H9 (cell line): ENCODE measurements at regions not wholly inside any gene's neighbourhood (a gene's known extent, or its start where the extent isn't known, plus 50 kb on each side); places are given as distances from the start of the nearest gene placed in this dataset.

Experiments
- DNase-seq: peaks from one replicate; pipeline ENCODE4 v3.0.0-alpha.2; 2017
- H2AFZ ChIP-seq: one replicate; pipeline ENCODE4 v1.6.1; 2013; ENCODE audit warnings: mild to moderate bottlenecking, low read length, control low read depth, moderate library complexity
- H2AK5ac ChIP-seq: 2 replicates; pipeline ENCODE4 v1.6.1; 2013; ENCODE audit warnings: low read length, control low read depth, mixed read lengths; ENCODE audit not compliant: insufficient read length
- H2BK120ac ChIP-seq: one replicate; pipeline ENCODE4 v1.6.1; 2013; ENCODE audit warnings: low read depth, mild to moderate bottlenecking, low read length, control low read depth, inconsistent platforms; ENCODE audit not compliant: poor library complexity, severe bottlenecking
- H2BK12ac ChIP-seq: 2 replicates; pipeline ENCODE4 v1.6.1; 2013; ENCODE audit warnings: low read length, control low read depth, mixed read lengths, low read depth; ENCODE audit not compliant: insufficient read length
- H2BK15ac ChIP-seq: 2 replicates; pipeline ENCODE4 v1.6.1; 2013; ENCODE audit warnings: low read depth, low read length, control low read depth
- H2BK20ac ChIP-seq: one replicate; pipeline ENCODE4 v1.6.1; 2013; ENCODE audit warnings: low read depth, mild to moderate bottlenecking, low read length, control low read depth, inconsistent platforms; ENCODE audit not compliant: poor library complexity, severe bottlenecking
- H2BK5ac ChIP-seq: 2 replicates; pipeline ENCODE4 v1.6.1; 2013; ENCODE audit warnings: low read length, control low read depth, mixed read lengths; ENCODE audit not compliant: insufficient read length
- H3K14ac ChIP-seq: 2 replicates; pipeline ENCODE4 v1.6.1; 2013; ENCODE audit warnings: low read length, control low read depth; ENCODE audit not compliant: insufficient read depth
- H3K18ac ChIP-seq: 2 replicates; pipeline ENCODE4 v1.6.1; 2013; ENCODE audit warnings: low read depth, mild to moderate bottlenecking, mixed read lengths, low read length, control low read depth; ENCODE audit not compliant: insufficient read length
- H3K23ac ChIP-seq: 2 replicates; pipeline ENCODE4 v1.6.1; 2013; ENCODE audit warnings: low read length, control low read depth, mixed read lengths, low read depth; ENCODE audit not compliant: insufficient read length
- H3K23me2 ChIP-seq: 2 replicates; pipeline ENCODE4 v1.6.1; 2013; ENCODE audit warnings: low read depth, mild to moderate bottlenecking, mixed read lengths, low read length, control low read depth; ENCODE audit not compliant: insufficient read length, poor library complexity, severe bottlenecking
- H3K27ac ChIP-seq: 2 replicates; pipeline ENCODE4 v1.5.1; 2013; ENCODE audit warnings: low read length, control low read depth, mixed read lengths, low read depth; ENCODE audit not compliant: insufficient read length
- H3K27me3 ChIP-seq: 2 replicates; pipeline ENCODE4 v1.6.1; 2013; ENCODE audit warnings: low read length, control low read depth, inconsistent platforms; ENCODE audit not compliant: insufficient read depth
- H3K4ac ChIP-seq: 2 replicates; pipeline ENCODE4 v1.6.1; 2013; ENCODE audit warnings: low read depth, mild to moderate bottlenecking, control low read depth, inconsistent platforms, low read length, moderate library complexity
- H3K4me1 ChIP-seq: 2 replicates; pipeline ENCODE4 v1.6.1; 2013; ENCODE audit warnings: low read length, control low read depth, inconsistent platforms; ENCODE audit not compliant: insufficient read depth
- H3K4me2 ChIP-seq: 2 replicates; pipeline ENCODE4 v1.6.1; 2013; ENCODE audit warnings: low read length, control low read depth, mixed read lengths; ENCODE audit not compliant: insufficient read length, insufficient read depth
- H3K56ac ChIP-seq: 2 replicates; pipeline ENCODE4 v1.6.1; 2013; ENCODE audit warnings: low read depth, mild to moderate bottlenecking, mixed read lengths, low read length, control low read depth; ENCODE audit not compliant: insufficient read length
- H3K79me1 ChIP-seq: 2 replicates; pipeline ENCODE4 v1.6.1; 2013; ENCODE audit warnings: low read depth, mild to moderate bottlenecking, moderate library complexity, low read length, control low read depth, inconsistent platforms; ENCODE audit not compliant: insufficient read depth, poor library complexity, severe bottlenecking
- H3K79me2 ChIP-seq: 2 replicates; pipeline ENCODE4 v1.6.1; 2013; ENCODE audit warnings: low read length, control low read depth, inconsistent platforms; ENCODE audit not compliant: insufficient read depth
- H3K9ac ChIP-seq: 2 replicates; pipeline ENCODE4 v1.6.1; 2013; ENCODE audit warnings: low read length, control low read depth, mixed read lengths; ENCODE audit not compliant: insufficient read length; ENCODE audit errors: extremely low read depth
- H3K9me3 ChIP-seq: one replicate; pipeline ENCODE4 v1.6.1; 2013; ENCODE audit warnings: low read depth, low read length, inconsistent platforms; ENCODE audit not compliant: control insufficient read depth
- H3T11ph ChIP-seq: one replicate; pipeline ENCODE4 v1.6.1; 2013; ENCODE audit warnings: mild to moderate bottlenecking, low read length, control low read depth, inconsistent platforms
- H4K20me1 ChIP-seq: one replicate; pipeline ENCODE4 v1.6.1; 2013; ENCODE audit not compliant: control insufficient read depth, insufficient read length, insufficient read depth
- H4K5ac ChIP-seq: 2 replicates; pipeline ENCODE4 v1.6.1; 2013; ENCODE audit warnings: low read depth, mild to moderate bottlenecking, mixed read lengths, low read length, control low read depth; ENCODE audit not compliant: insufficient read length
- H4K8ac ChIP-seq: replicated peaks from 2 replicates; pipeline ENCODE4 v1.6.1; 2013; ENCODE audit warnings: low read length, control low read depth, mixed read lengths, low read depth; ENCODE audit not compliant: insufficient read length
- H4K91ac ChIP-seq: 2 replicates; pipeline ENCODE4 v1.6.1; 2013; ENCODE audit warnings: low read depth, mild to moderate bottlenecking, moderate library complexity, mixed read lengths, low read length, control low read depth; ENCODE audit not compliant: insufficient read length
- H3K27ac Mint-ChIP-seq, 3 experiments: 2 replicates in 2 of 3; 3 replicates in 1 of 3; pipeline ENCODE4 v1.8.0; 2020 to 2021; ENCODE audit warnings: mixed read lengths in 3 of 3, mild to moderate bottlenecking in 1 of 3, moderate library complexity in 1 of 3
- H3K27me3 Mint-ChIP-seq: 2 replicates; pipeline ENCODE4 v1.8.0; 2021; ENCODE audit warnings: low read depth, mild to moderate bottlenecking, moderate library complexity, mixed read lengths
- H3K36me3 Mint-ChIP-seq, 3 experiments: 2 replicates in 2 of 3; 3 replicates in 1 of 3; pipeline ENCODE4 v1.8.0; 2020 to 2021; ENCODE audit warnings: low read depth in 3 of 3, mixed read lengths in 3 of 3; ENCODE audit not compliant: insufficient read depth in 1 of 3
- H3K4me1 Mint-ChIP-seq, 2 experiments: 2 replicates each; pipeline ENCODE4 v1.8.0; 2020; ENCODE audit warnings: mixed read lengths in 2 of 2
- H3K4me3 Mint-ChIP-seq, 2 experiments: 2 replicates in 1 of 2; 3 replicates in 1 of 2; pipeline ENCODE4 v1.8.0; 2020 to 2021; ENCODE audit warnings: mild to moderate bottlenecking in 2 of 2, mixed read lengths in 2 of 2, moderate library complexity in 1 of 2
- H3K9me3 Mint-ChIP-seq, 2 experiments: 2 replicates in 1 of 2; 3 replicates in 1 of 2; pipeline ENCODE4 v1.8.0; 2020; ENCODE audit warnings: mild to moderate bottlenecking in 2 of 2, mixed read lengths in 2 of 2, moderate library complexity in 1 of 2
- CTCF ChIP-seq: fragments of 200-600 bp; sonication (generic); conservative IDR thresholded peaks from 3 replicates; pipeline ENCODE4 v1.8.0; 2021; ENCODE audit warnings: antibody characterized with exemption, mild to moderate bottlenecking
- WGBS: extraction: QIAGEN DNeasy Blood & Tissue Kit; methylation state at CpG from one replicate; pipeline ENCODE4 v1.1.7; 2013; ENCODE audit warnings: missing lambda C conversion rate, low lambda C conversion rate, mixed read lengths; ENCODE audit not compliant: insufficient read length; ENCODE audit errors: extremely low coverage; 5-methylcytosine and 5-hydroxymethylcytosine counted together

DNA sequence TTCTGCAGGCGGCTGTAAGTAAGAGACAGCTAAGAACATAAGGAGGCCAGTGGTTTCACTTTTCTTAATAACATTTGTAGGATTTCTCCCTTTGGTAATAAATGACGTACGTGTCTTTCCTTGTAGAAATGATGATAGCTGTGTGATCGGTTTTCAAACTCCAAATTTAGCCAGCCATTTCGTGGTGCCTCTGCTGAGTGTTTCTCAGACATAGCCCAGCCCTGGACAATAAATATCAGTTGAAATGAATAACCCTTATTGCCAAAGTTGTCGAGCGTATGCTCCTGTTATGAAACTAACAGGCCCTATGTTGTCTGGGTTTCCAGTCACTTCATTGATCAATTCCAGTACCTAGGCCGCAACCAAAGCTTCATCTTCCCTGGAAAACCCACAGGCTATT is 75.0 kb upstream of the MSX2 start:
- H3K4me3 Mint-ChIP-seq, result no peak overlapping the region
- H3K56ac ChIP-seq, result no peak overlapping the region
- no peak overlapping the region for H2BK20ac ChIP-seq
- peaks cover 18% of the 10 kb centered on the region for H3K27me3 Mint-ChIP-seq
- no peak for TF ChIP-seq CTCF
- H2BK5ac ChIP-seq, result no peak overlapping the region
- no peak overlapping the region for H2AK5ac ChIP-seq
- WGBS, result no CpG with 5 or more reads among the region's 8 CpGs
- H2AFZ ChIP-seq, result no peak overlapping the region
- DNase-seq, result no peak
- no peak overlapping the region for H3K14ac ChIP-seq
- H3K4ac ChIP-seq, result no peak overlapping the region
- H2BK12ac ChIP-seq, result no peak overlapping the region
- no peaks in the 10 kb centered on the region for H3K79me2 ChIP-seq
- H2BK15ac ChIP-seq, result no peak overlapping the region
- H3K79me1 ChIP-seq, result no peaks in the 10 kb centered on the region
- no peaks in the 10 kb centered on the region for H3K23me2 ChIP-seq
- no peak overlapping the region for H3K9ac ChIP-seq
- no peak overlapping the region for H2BK120ac ChIP-seq
- H3K4me2 ChIP-seq, result no peak overlapping the region
- H3K18ac ChIP-seq, result no peak overlapping the region
- H3T11ph ChIP-seq, result no peak overlapping the region
- peaks cover 0 to 3% of the 10 kb centered on the region in 2 experiments; a peak in 2 of 4 replicates for H3K4me1 Mint-ChIP-seq
- 0 out of 7 replicates have a peak overlapping the region, but pooled peaks of 1 of the 3 experiments have one; percentile 55 for H3K27ac Mint-ChIP-seq
- peaks cover 1 to 6% (median 5%) of the 10 kb centered on the region in 3 experiments; a peak in 4 of 7 replicates for H3K36me3 Mint-ChIP-seq
- H3K27me3 ChIP-seq, result no peaks in the 10 kb centered on the region
- no peak overlapping the region for H3K27ac ChIP-seq
- H4K8ac ChIP-seq, result no peak overlapping the region
- no peaks in the 10 kb centered on the region for H3K9me3 ChIP-seq
- peaks cover 11 to 15% of the 10 kb centered on the region in 2 experiments for H3K9me3 Mint-ChIP-seq
- no peaks in the 10 kb centered on the region for H3K4me1 ChIP-seq
- no peaks in the 10 kb centered on the region for H4K20me1 ChIP-seq
- no peak overlapping the region for H3K23ac ChIP-seq
- H4K5ac ChIP-seq, result no peak overlapping the region
- H4K91ac ChIP-seq, result no peak overlapping the region
